HEK293 (cell line): ENCODE measurements at regions not wholly inside any gene's neighbourhood (a gene's known extent, or its start where the extent isn't known, plus 50 kb on each side); places are given as distances from the start of the nearest gene placed in this dataset.

ENCODE experiments used
- CTCF ChIA-PET: fragments of 350-600 bp; formaldehyde crosslinking; extraction: SDS; loops from one replicate; lab custom pipeline; 2021; ENCODE audit warnings: antibody characterized with exemption; lab: Yijun Ruan, JAX
- POLR2A ChIA-PET: fragments of 300-600 bp; formaldehyde crosslinking; extraction: SDS; loops from one replicate; lab custom pipeline; 2020; ENCODE audit warnings: antibody characterized with exemption, inconsistent platforms; lab: Yijun Ruan, JAX
- H3K27ac ChIP-seq: fragments of 200-500 bp; sonication (Bioruptor generic); 2 replicates; pipeline ENCODE4 v1.5.1; 2014; ENCODE audit warnings: low read depth, low read length, control low read depth, inconsistent platforms; ENCODE audit errors: extremely low read depth
- H3K36me3 ChIP-seq, 2 experiments: fragments of 200-500 bp in 1 of 2; sonication (Bioruptor generic) in 1 of 2; 1 replicate in 1 of 2; 2 replicates in 1 of 2; pipeline ENCODE4 v1.5.1; 2014 to 2017; ENCODE audit warnings: inconsistent platforms in 2 of 2, low read length in 2 of 2; ENCODE audit not compliant: control insufficient read depth in 2 of 2, insufficient read depth in 1 of 2
- H3K4me1 ChIP-seq: fragments of 200-500 bp; sonication (Bioruptor generic); 2 replicates; pipeline ENCODE4 v1.5.1; 2014; ENCODE audit warnings: mild to moderate bottlenecking, low read length, inconsistent platforms; ENCODE audit not compliant: control insufficient read depth, insufficient read depth
- H3K4me3 ChIP-seq: 2 replicates; pipeline ENCODE4 v1.5.1; 2011; ENCODE audit warnings: low read depth, mild to moderate bottlenecking, control low read depth, low read length, moderate library complexity
- H3K9me3 ChIP-seq: fragments of 200-500 bp; sonication (Bioruptor generic); 2 replicates; pipeline ENCODE4 v1.5.1; 2014; ENCODE audit warnings: low read depth, low read length, inconsistent platforms; ENCODE audit not compliant: control insufficient read depth, insufficient read depth
- BCL11A ChIP-seq: fragments of 450-650 bp; formaldehyde crosslinking; IDR thresholded peaks from 2 replicates; pipeline ENCODE4 v1.5.1; 2016; ENCODE audit warnings: low read depth, missing biosample characterization, missing genetic modification characterization
- GLI4 ChIP-seq: fragments of 450-650 bp; formaldehyde crosslinking; IDR thresholded peaks from 2 replicates; pipeline ENCODE4 v1.5.1; 2016; ENCODE audit warnings: missing biosample characterization, missing genetic modification characterization
- KLF7 ChIP-seq: fragments of 450-650 bp; formaldehyde crosslinking; IDR thresholded peaks from 2 replicates; pipeline ENCODE4 v1.5.1; 2016; ENCODE audit warnings: missing biosample characterization, missing genetic modification characterization, borderline replicate concordance
- MYNN ChIP-seq: fragments of 450-650 bp; formaldehyde crosslinking; IDR thresholded peaks from 2 replicates; pipeline ENCODE4 v1.5.1; 2016; ENCODE audit warnings: missing biosample characterization, missing genetic modification characterization, borderline replicate concordance
- PBX3 ChIP-seq: sonication (generic); formaldehyde crosslinking; IDR thresholded peaks from 2 replicates; pipeline ENCODE4 v1.8.1; 2022; ENCODE audit warnings: mild to moderate bottlenecking, moderate library complexity, missing genetic modification reagents
- YY2 ChIP-seq: fragments of 450-650 bp; formaldehyde crosslinking; IDR thresholded peaks from 2 replicates; pipeline ENCODE4 v1.5.1; 2016; ENCODE audit warnings: missing biosample characterization, missing genetic modification characterization
- ZBTB17 ChIP-seq: fragments of 450-650 bp; formaldehyde crosslinking; IDR thresholded peaks from 2 replicates; pipeline ENCODE4 v1.5.1; 2016; ENCODE audit warnings: missing biosample characterization, missing genetic modification characterization
- ZFP37 ChIP-seq: fragments of 450-650 bp; formaldehyde crosslinking; IDR thresholded peaks from 2 replicates; pipeline ENCODE4 v1.5.1; 2016; ENCODE audit warnings: missing biosample characterization, missing genetic modification characterization
- ZNF10 ChIP-seq: fragments of 450-650 bp; formaldehyde crosslinking; IDR thresholded peaks from 2 replicates; pipeline ENCODE4 v1.5.1; 2017; ENCODE audit warnings: missing biosample characterization, missing genetic modification characterization
- ZNF114 ChIP-seq: fragments of 450-650 bp; formaldehyde crosslinking; IDR thresholded peaks from 2 replicates; pipeline ENCODE4 v1.5.0; 2017; ENCODE audit warnings: missing biosample characterization, missing genetic modification characterization
- ZNF16 ChIP-seq: fragments of 450-650 bp; formaldehyde crosslinking; IDR thresholded peaks from 2 replicates; pipeline ENCODE4 v1.5.1; 2016; ENCODE audit warnings: low read depth, missing biosample characterization, missing genetic modification characterization
- ZNF202 ChIP-seq: fragments of 450-650 bp; formaldehyde crosslinking; IDR thresholded peaks from 2 replicates; pipeline ENCODE4 v1.5.1; 2016; ENCODE audit warnings: missing biosample characterization, missing genetic modification characterization, borderline replicate concordance
- ZNF274 ChIP-seq, 2 experiments: fragments of 200-500 bp in 1 of 2; fragments of 450-650 bp in 1 of 2; sonication (Bioruptor generic) in 1 of 2; formaldehyde crosslinking in 1 of 2; IDR thresholded peaks; 2 replicates each; pipeline versions ENCODE4 v1.5.1 to v1.6.1; 2014 to 2016; ENCODE audit warnings: borderline replicate concordance in 1 of 2, inconsistent platforms in 1 of 2, low read length in 1 of 2, missing biosample characterization in 1 of 2, missing genetic modification characterization in 1 of 2
- ZNF366 ChIP-seq: fragments of 450-650 bp; formaldehyde crosslinking; conservative IDR thresholded peaks from 2 replicates; pipeline ENCODE4 v1.5.1; 2016; ENCODE audit warnings: missing biosample characterization, missing genetic modification characterization
- ZNF404 ChIP-seq: fragments of 450-650 bp; formaldehyde crosslinking; IDR thresholded peaks from 2 replicates; pipeline ENCODE4 v1.5.1; 2017; ENCODE audit warnings: missing biosample characterization, missing genetic modification characterization
- ZNF423 ChIP-seq: fragments of 450-650 bp; formaldehyde crosslinking; IDR thresholded peaks from 2 replicates; pipeline ENCODE4 v1.5.1; 2016; ENCODE audit warnings: missing biosample characterization, missing genetic modification characterization
- ZNF433 ChIP-seq: fragments of 450-650 bp; formaldehyde crosslinking; IDR thresholded peaks from 2 replicates; pipeline ENCODE4 v1.5.1; 2016; ENCODE audit warnings: missing biosample characterization, missing genetic modification characterization, low read depth
- ZNF449 ChIP-seq: fragments of 450-650 bp; formaldehyde crosslinking; IDR thresholded peaks from 2 replicates; pipeline ENCODE4 v1.5.1; 2017; ENCODE audit warnings: missing biosample characterization, mild to moderate bottlenecking, missing genetic modification characterization, moderate library complexity
- ZNF518A ChIP-seq: fragments of 450-650 bp; formaldehyde crosslinking; conservative IDR thresholded peaks from 2 replicates; pipeline ENCODE4 v1.5.1; 2016; ENCODE audit warnings: low read depth, missing biosample characterization, missing genetic modification characterization
- ZNF658 ChIP-seq: fragments of 450-650 bp; formaldehyde crosslinking; IDR thresholded peaks from 2 replicates; pipeline ENCODE4; 2016; ENCODE audit warnings: missing biosample characterization, missing genetic modification characterization
- ZNF660 ChIP-seq: fragments of 450-650 bp; IDR thresholded peaks from 2 replicates; pipeline ENCODE4 v1.5.1; 2018; ENCODE audit warnings: missing biosample characterization, mild to moderate bottlenecking, missing genetic modification characterization
- ZNF768 ChIP-seq: fragments of 450-650 bp; formaldehyde crosslinking; IDR thresholded peaks from 2 replicates; pipeline ENCODE4 v1.5.1; 2018; ENCODE audit warnings: missing biosample characterization, mild to moderate bottlenecking, missing genetic modification characterization
- ZSCAN18 ChIP-seq: fragments of 450-650 bp; formaldehyde crosslinking; IDR thresholded peaks from 2 replicates; pipeline ENCODE4 v1.5.1; 2016; ENCODE audit warnings: missing biosample characterization, missing genetic modification characterization

GRCh38 chr11:19646921-19647320 is 65.7 kb upstream of the NAV2 start:
- TF ChIP-seq MYNN (tag by site-specific recombination) = no peak
- TF ChIP-seq ZNF423 (tag by site-specific recombination) = no peak
- no peak for TF ChIP-seq ZNF202 (tag by site-specific recombination)
- TF ChIP-seq ZNF274 (IDR thresholded peaks at IDR 0.05; ENCODE audit: low read length) = no peak
- TF ChIP-seq ZNF274 (tag by site-specific recombination; IDR thresholded peaks at IDR 0.05; ENCODE audit: borderline replicate concordance) = no peak
- TF ChIP-seq KLF7 (tag by site-specific recombination) = no peak
- TF ChIP-seq ZFP37 = no peak
- TF ChIP-seq ZNF768 (tag by site-specific recombination) = no peak
- no peak for TF ChIP-seq ZNF10 (tag by site-specific recombination)
- no peak for TF ChIP-seq BCL11A (tag by site-specific recombination)
- no peak for TF ChIP-seq ZNF518A (tag by site-specific recombination)
- ChIA-PET CTCF (interaction anchor here (0.7 kb wide), 1 partner anchor 66 kb away, joined by 4 read pairs; the partner anchor contains the start of gene NAV2), POLR2A (no interaction called here)
- Histone ChIP-seq H3K27ac (no peak overlapping the region), H3K4me1 (no peaks in the 10 kb centered on the region), H3K36me3 (no peaks in the 10 kb centered on the region), H3K4me3 (no peak overlapping the region), H3K9me3 (no peaks in the 10 kb centered on the region)

- no peaks in the 10 kb centered on the region for H3K9me3 ChIP-seq
- CTCF ChIA-PET = interaction anchor here (0.7 kb wide), 1 partner anchor 12 kb away, joined by 3 read pairs; no protein-coding TSS in a partner anchor
- H3K4me3 ChIP-seq = no peak overlapping the region
- no peaks in the 10 kb centered on the region for H3K36me3 ChIP-seq
- no peak for TF ChIP-seq PBX3 (CRISPR knock-in tag)
- TF ChIP-seq ZBTB17 (tag by site-specific recombination) = no peak
- TF ChIP-seq GLI4 (tag by site-specific recombination) = no peak
- no peak for TF ChIP-seq ZNF114
- no peak for TF ChIP-seq ZNF202 (tag by site-specific recombination)
- no peak for TF ChIP-seq ZNF433 (tag by site-specific recombination)
- no peak for TF ChIP-seq ZNF404
- no peak for TF ChIP-seq ZNF16 (tag by site-specific recombination)
- TF ChIP-seq ZNF449 (tag by site-specific recombination) = no peak
- no peak for TF ChIP-seq KLF7 (tag by site-specific recombination)
- TF ChIP-seq ZNF366 (tag by site-specific recombination) = no peak
- TF ChIP-seq YY2 (tag by site-specific recombination) = no peak
- no peak for TF ChIP-seq ZNF660 (tag by site-specific recombination)
- TF ChIP-seq ZNF658 (tag by site-specific recombination) = no peak
- no peak for TF ChIP-seq ZSCAN18 (tag by site-specific recombination)
- H3K27ac ChIP-seq = no peak overlapping the region
- POLR2A ChIA-PET = no interaction called here
- no peaks in the 10 kb centered on the region for H3K4me1 ChIP-seq
These were observed 66.3 kb upstream of the NAV2 start for GRCh38 chr11:19646308-19646707.
